ENCODE measurements at regions not wholly inside any gene's neighbourhood (a gene's known extent, or its start where the extent isn't known, plus 50 kb on each side); places are given as distances from the start of the nearest gene placed in this dataset.

GRCh38 chr4:58205446-58206235 lies 1095.5 kb upstream of the IGFBP7 start:
- no peak overlapping the region for H3K4me3 ChIP-seq (ENCODE audit: low read depth, low read length)
- no peak for DNase-seq (ENCODE audit: low read depth)
- TF ChIP-seq CTCF (IDR thresholded peaks at IDR 0.05; ENCODE audit: low read depth, low read length, missing control alignments): no peak
- in situ Hi-C loops (cut with HindIII; ENCODE audit: low sequenced_read_pairs): no loop called here

GRCh38 chr4:58192217-58192616 lies 1082.0 kb upstream of the IGFBP7 start:
- no peak overlapping the region for H3K4me3 ChIP-seq (ENCODE audit: low read depth, low read length)
- DNase-seq (ENCODE audit: low read depth): no peak
- no peak for TF ChIP-seq CTCF (IDR thresholded peaks at IDR 0.05; ENCODE audit: low read depth, low read length, missing control alignments)
- in situ Hi-C loops (cut with HindIII; ENCODE audit: low sequenced_read_pairs): no loop called here

GRCh38 chr4:58191109-58191508 lies 1080.9 kb upstream of the IGFBP7 start:
- in situ Hi-C loops (cut with HindIII; ENCODE audit: low sequenced_read_pairs): no loop called here
- no peak for DNase-seq (ENCODE audit: low read depth)
- no peak for TF ChIP-seq CTCF (IDR thresholded peaks at IDR 0.05; ENCODE audit: low read depth, low read length, missing control alignments)
- no peak overlapping the region for H3K4me3 ChIP-seq (ENCODE audit: low read depth, low read length)

GRCh38 chr4:58188316-58188715 lies 1078.1 kb upstream of the IGFBP7 start:
- DNase-seq (ENCODE audit: low read depth): no peak
- H3K4me3 ChIP-seq (ENCODE audit: low read depth, low read length): no peak overlapping the region
- in situ Hi-C loops (cut with HindIII; ENCODE audit: low sequenced_read_pairs): no loop called here
- TF ChIP-seq CTCF (IDR thresholded peaks at IDR 0.05; ENCODE audit: low read depth, low read length, missing control alignments): no peak

- no peak for DNase-seq (ENCODE audit: low read depth)
- in situ Hi-C loops (cut with HindIII; ENCODE audit: low sequenced_read_pairs): no loop called here
- H3K4me3 ChIP-seq (ENCODE audit: low read depth, low read length): no peak overlapping the region
- TF ChIP-seq CTCF (IDR thresholded peaks at IDR 0.05; ENCODE audit: low read depth, low read length, missing control alignments): no peak
Measured at GRCh38 chr4:58175024-58175423, 1064.8 kb upstream of the IGFBP7 start.

GRCh38 chr4:58166490-58166889 lies 1056.3 kb upstream of the IGFBP7 start:
- in situ Hi-C loops (cut with HindIII; ENCODE audit: low sequenced_read_pairs): no loop called here
- no peak for TF ChIP-seq CTCF (IDR thresholded peaks at IDR 0.05; ENCODE audit: low read depth, low read length, missing control alignments)
- DNase-seq (ENCODE audit: low read depth): no peak
- no peak overlapping the region for H3K4me3 ChIP-seq (ENCODE audit: low read depth, low read length)
